ENCODE measurements at regions not wholly inside any gene's neighbourhood (a gene's known extent, or its start where the extent isn't known, plus 50 kb on each side); places are given as distances from the start of the nearest gene placed in this dataset.
"Not testable (repeated sequence)": the region's sequence is repeated elsewhere in the genome, so short reads cannot be mapped to it uniquely, and the experiment has no call there.

DNA sequence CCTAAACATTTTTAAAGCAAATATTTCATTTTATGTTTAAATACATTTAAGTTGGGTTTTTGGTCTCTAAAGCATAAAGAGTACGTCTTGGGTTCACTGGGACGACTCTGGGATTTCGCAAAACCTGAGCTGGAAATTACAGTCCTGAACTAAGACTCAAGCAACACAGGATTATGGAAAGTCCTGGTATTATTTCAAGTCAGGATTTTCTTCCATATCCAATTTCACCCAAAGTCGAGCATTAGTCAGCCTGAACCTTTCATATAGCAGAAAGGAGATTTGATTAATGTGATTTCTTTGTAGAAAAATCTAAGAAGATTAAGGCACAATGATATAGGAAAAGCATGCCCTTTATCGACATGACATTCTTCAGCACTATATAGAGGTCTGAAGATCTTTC lies 100.0 kb downstream of the MTERF1 start:
- no peak for DNase-seq
- WGBS (ENCODE audit: insufficient coverage): no CpG with 5 or more reads among the region's 5 CpGs
- H3K4me3 ChIP-seq (ENCODE audit: low read length): no peak overlapping the region
- no peaks in the 10 kb centered on the region for H3K9me3 ChIP-seq (replicated peaks; ENCODE audit: control insufficient read depth, low read depth, low read length)
- H3K4me1 ChIP-seq (ENCODE audit: control insufficient read depth, insufficient read depth, low read length): no peaks in the 10 kb centered on the region
- H3K27ac ChIP-seq (ENCODE audit: low read length): no peak overlapping the region
- no peaks in the 10 kb centered on the region for H3K27me3 ChIP-seq (ENCODE audit: control insufficient read depth, insufficient read depth, low read length)
- H3K36me3 ChIP-seq (ENCODE audit: control insufficient read depth, insufficient read depth, low read length): no peaks in the 10 kb centered on the region

- H3K27ac ChIP-seq (ENCODE audit: low read length): no peak overlapping the region
- H3K27me3 ChIP-seq (ENCODE audit: control insufficient read depth, insufficient read depth, low read length): no peaks in the 10 kb centered on the region
- DNase-seq: peak; percentile 75
- no peaks in the 10 kb centered on the region for H3K4me1 ChIP-seq (ENCODE audit: control insufficient read depth, insufficient read depth, low read length)
- no CpG with 5 or more reads among the region's 3 CpGs for WGBS (ENCODE audit: insufficient coverage)
- no peaks in the 10 kb centered on the region for H3K36me3 ChIP-seq (ENCODE audit: control insufficient read depth, insufficient read depth, low read length)
- H3K4me3 ChIP-seq (ENCODE audit: low read length): no peak overlapping the region
- H3K9me3 ChIP-seq (replicated peaks; ENCODE audit: control insufficient read depth, low read depth, low read length): no peaks in the 10 kb centered on the region
Observed at GRCh38 chr7:91784469-91784868, 96.0 kb downstream of the MTERF1 start.

DNA sequence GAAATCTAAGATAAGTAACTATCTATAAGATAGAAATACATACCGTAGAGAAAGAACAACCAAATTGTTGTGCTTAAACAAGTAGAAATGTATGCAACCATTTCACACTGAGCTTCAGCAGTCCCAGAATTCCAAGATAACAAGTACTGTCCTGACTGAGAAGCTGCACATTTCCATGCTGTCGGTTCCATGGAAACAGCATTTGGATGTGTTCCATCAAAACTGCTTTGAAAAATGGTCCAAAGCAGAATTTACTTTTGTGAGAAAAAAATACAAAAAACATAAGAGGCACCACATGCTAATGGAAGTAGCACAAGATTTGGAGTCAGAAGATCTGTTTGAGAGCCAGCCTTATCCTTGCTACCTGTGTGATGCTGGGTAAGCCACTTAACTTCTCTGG lies 92.6 kb downstream of the MTERF1 start:
- no CpG with 5 or more reads among the region's 2 CpGs for WGBS (ENCODE audit: insufficient coverage)
- no peaks in the 10 kb centered on the region for H3K4me1 ChIP-seq (ENCODE audit: control insufficient read depth, insufficient read depth, low read length)
- H3K4me3 ChIP-seq (ENCODE audit: low read length): no peak overlapping the region
- H3K27me3 ChIP-seq (ENCODE audit: control insufficient read depth, insufficient read depth, low read length): no peaks in the 10 kb centered on the region
- H3K27ac ChIP-seq (ENCODE audit: low read length): no peak overlapping the region
- no peaks in the 10 kb centered on the region for H3K36me3 ChIP-seq (ENCODE audit: control insufficient read depth, insufficient read depth, low read length)
- DNase-seq: peak; percentile 60
- no peaks in the 10 kb centered on the region for H3K9me3 ChIP-seq (replicated peaks; ENCODE audit: control insufficient read depth, low read depth, low read length)

- no peaks in the 10 kb centered on the region for H3K27me3 ChIP-seq (ENCODE audit: control insufficient read depth, insufficient read depth, low read length)
- WGBS (ENCODE audit: insufficient coverage): no CpG with 5 or more reads among the region's 2 CpGs
- no peak overlapping the region for H3K4me3 ChIP-seq (ENCODE audit: low read length)
- H3K9me3 ChIP-seq (replicated peaks; ENCODE audit: control insufficient read depth, low read depth, low read length): no peaks in the 10 kb centered on the region
- no peak for DNase-seq
- H3K27ac ChIP-seq (ENCODE audit: low read length): no peak overlapping the region
- no peaks in the 10 kb centered on the region for H3K4me1 ChIP-seq (ENCODE audit: control insufficient read depth, insufficient read depth, low read length)
- no peaks in the 10 kb centered on the region for H3K36me3 ChIP-seq (ENCODE audit: control insufficient read depth, insufficient read depth, low read length)
Observed at GRCh38 chr7:91789086-91789485, 91.4 kb downstream of the MTERF1 start.

DNA sequence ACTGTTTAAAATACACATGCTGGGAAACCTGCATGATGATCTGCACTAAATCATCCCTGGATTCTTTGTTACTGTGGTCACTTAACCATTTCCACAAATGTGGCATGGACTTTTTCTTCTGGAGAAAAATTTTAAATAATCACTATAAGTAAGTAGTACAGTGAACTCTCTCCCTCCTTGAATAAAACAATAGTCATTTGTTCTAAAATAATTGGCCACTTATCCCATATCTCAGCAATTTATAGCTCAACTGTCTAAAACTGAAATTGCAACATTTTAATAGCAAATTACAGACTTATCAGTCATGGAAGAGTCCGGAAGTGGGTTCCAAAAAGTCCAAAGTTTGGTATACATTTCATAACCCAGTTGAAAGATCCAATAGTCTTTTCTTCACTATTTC lies 90.9 kb downstream of the MTERF1 start:
- Histone ChIP-seq H3K27me3 (ENCODE audit: control insufficient read depth, insufficient read depth, low read length) (no peaks in the 10 kb centered on the region), H3K4me1 (ENCODE audit: control insufficient read depth, insufficient read depth, low read length) (no peaks in the 10 kb centered on the region), H3K27ac (ENCODE audit: low read length) (no peak overlapping the region), H3K9me3 (replicated peaks; ENCODE audit: control insufficient read depth, low read depth, low read length) (no peaks in the 10 kb centered on the region), H3K36me3 (ENCODE audit: control insufficient read depth, insufficient read depth, low read length) (no peaks in the 10 kb centered on the region), H3K4me3 (ENCODE audit: low read length) (no peak overlapping the region)
- no peak for DNase-seq
- no CpG with 5 or more reads among the region's 1 CpG for WGBS (ENCODE audit: insufficient coverage)

DNA sequence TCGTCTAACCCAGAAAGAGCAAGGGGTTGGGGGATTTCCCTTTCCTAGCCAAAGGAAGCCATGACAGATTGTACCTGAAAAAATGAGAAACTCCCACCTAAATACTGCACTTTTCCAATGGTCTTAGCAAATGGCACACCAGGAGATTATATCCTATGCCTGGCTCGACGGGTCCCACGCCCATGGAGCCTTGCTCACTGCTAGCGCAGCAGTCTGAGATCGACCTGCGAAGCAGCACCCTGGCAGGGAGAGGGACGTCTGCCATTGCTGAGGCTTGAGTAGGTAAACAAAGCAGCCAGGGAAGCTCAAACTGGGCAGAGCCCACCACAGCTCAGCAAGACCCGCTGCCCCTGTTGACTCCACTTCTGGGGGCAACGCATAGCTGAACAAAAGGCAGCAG lies 89.9 kb downstream of the MTERF1 start:
- not testable (repeated sequence) for H3K9me3 ChIP-seq (replicated peaks; ENCODE audit: control insufficient read depth, low read depth, low read length); H3K27me3 ChIP-seq (ENCODE audit: control insufficient read depth, insufficient read depth, low read length); H3K4me1 ChIP-seq (ENCODE audit: control insufficient read depth, insufficient read depth, low read length); H3K4me3 ChIP-seq (ENCODE audit: low read length); H3K36me3 ChIP-seq (ENCODE audit: control insufficient read depth, insufficient read depth, low read length); H3K27ac ChIP-seq (ENCODE audit: low read length); DNase-seq
- 92% methylated on average over 9 of the region's 10 CpGs for WGBS (ENCODE audit: insufficient coverage)

- Histone ChIP-seq H3K4me3 (ENCODE audit: low read length) (no peak overlapping the region), H3K36me3 (ENCODE audit: control insufficient read depth, insufficient read depth, low read length) (no peaks in the 10 kb centered on the region), H3K9me3 (replicated peaks; ENCODE audit: control insufficient read depth, low read depth, low read length) (no peaks in the 10 kb centered on the region), H3K27ac (ENCODE audit: low read length) (no peak overlapping the region), H3K27me3 (ENCODE audit: control insufficient read depth, insufficient read depth, low read length) (no peaks in the 10 kb centered on the region), H3K4me1 (ENCODE audit: control insufficient read depth, insufficient read depth, low read length) (no peaks in the 10 kb centered on the region)
- DNase-seq: no peak
- WGBS (ENCODE audit: insufficient coverage): no CpG with 5 or more reads among the region's 3 CpGs
Observed at GRCh38 chr7:91796122-91796521, 84.4 kb downstream of the MTERF1 start.

- Histone ChIP-seq H3K4me1 (ENCODE audit: control insufficient read depth, insufficient read depth, low read length) (no peaks in the 10 kb centered on the region), H3K27ac (ENCODE audit: low read length) (no peak overlapping the region), H3K36me3 (ENCODE audit: control insufficient read depth, insufficient read depth, low read length) (no peaks in the 10 kb centered on the region), H3K27me3 (ENCODE audit: control insufficient read depth, insufficient read depth, low read length) (no peaks in the 10 kb centered on the region), H3K4me3 (ENCODE audit: low read length) (no peak overlapping the region), H3K9me3 (replicated peaks; ENCODE audit: control insufficient read depth, low read depth, low read length) (no peaks in the 10 kb centered on the region)
- WGBS (ENCODE audit: insufficient coverage): no CpG with 5 or more reads among the region's 3 CpGs
- DNase-seq: no peak
Observed at GRCh38 chr7:91798425-91798824, 82.1 kb downstream of the MTERF1 start.

- H3K4me1 ChIP-seq (ENCODE audit: control insufficient read depth, insufficient read depth, low read length): no peaks in the 10 kb centered on the region
- H3K27ac ChIP-seq (ENCODE audit: low read length): no peak overlapping the region
- 95% methylated on average over 9 of the region's 9 CpGs for WGBS (ENCODE audit: insufficient coverage)
- no peaks in the 10 kb centered on the region for H3K27me3 ChIP-seq (ENCODE audit: control insufficient read depth, insufficient read depth, low read length)
- H3K9me3 ChIP-seq (replicated peaks; ENCODE audit: control insufficient read depth, low read depth, low read length): no peaks in the 10 kb centered on the region
- H3K4me3 ChIP-seq (ENCODE audit: low read length): no peak overlapping the region
- no peak for DNase-seq
- no peaks in the 10 kb centered on the region for H3K36me3 ChIP-seq (ENCODE audit: control insufficient read depth, insufficient read depth, low read length)
Observed at GRCh38 chr7:91800389-91800788, 80.1 kb downstream of the MTERF1 start.

DNA sequence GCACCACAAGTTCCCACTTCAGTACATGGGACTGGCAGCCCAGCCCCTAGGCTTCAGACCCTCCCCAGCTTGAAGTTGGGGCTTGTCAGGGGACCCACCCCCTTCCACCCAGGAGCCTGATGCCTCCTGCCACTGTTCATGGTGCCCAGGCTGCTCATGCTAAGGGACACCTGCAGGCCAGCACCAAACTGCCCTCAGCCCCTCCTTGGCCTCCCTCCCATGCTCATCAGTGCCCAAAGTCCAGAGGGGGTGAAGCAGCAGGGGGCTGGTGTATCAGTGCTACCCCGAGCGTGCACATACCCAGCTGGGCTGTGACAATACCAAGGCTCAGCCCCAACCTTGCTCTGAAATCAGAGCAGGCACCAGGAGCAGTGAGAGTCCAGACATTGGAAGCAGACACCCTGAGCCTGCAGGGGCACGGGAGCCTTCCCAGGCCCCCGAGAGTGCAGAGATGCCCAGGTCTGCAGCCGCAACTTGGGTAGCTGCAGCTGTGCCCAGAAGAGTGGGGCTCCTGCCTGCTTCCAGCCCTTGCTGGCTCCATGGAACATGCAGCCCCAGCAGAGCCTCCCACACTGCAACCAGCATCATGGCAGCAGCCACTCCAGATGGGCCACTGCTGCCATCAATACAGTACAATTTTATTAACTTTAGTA lies 79.0 kb downstream of the MTERF1 start:
- H3K4me1 ChIP-seq (ENCODE audit: control insufficient read depth, insufficient read depth, low read length): no peaks in the 10 kb centered on the region
- no peaks in the 10 kb centered on the region for H3K9me3 ChIP-seq (replicated peaks; ENCODE audit: control insufficient read depth, low read depth, low read length)
- H3K27me3 ChIP-seq (ENCODE audit: control insufficient read depth, insufficient read depth, low read length): no peaks in the 10 kb centered on the region
- WGBS (ENCODE audit: insufficient coverage): 85% methylated on average over 5 of the region's 5 CpGs
- no peak overlapping the region for H3K4me3 ChIP-seq (ENCODE audit: low read length)
- no peak for DNase-seq
- no peak overlapping the region for H3K27ac ChIP-seq (ENCODE audit: low read length)
- no peaks in the 10 kb centered on the region for H3K36me3 ChIP-seq (ENCODE audit: control insufficient read depth, insufficient read depth, low read length)

DNA sequence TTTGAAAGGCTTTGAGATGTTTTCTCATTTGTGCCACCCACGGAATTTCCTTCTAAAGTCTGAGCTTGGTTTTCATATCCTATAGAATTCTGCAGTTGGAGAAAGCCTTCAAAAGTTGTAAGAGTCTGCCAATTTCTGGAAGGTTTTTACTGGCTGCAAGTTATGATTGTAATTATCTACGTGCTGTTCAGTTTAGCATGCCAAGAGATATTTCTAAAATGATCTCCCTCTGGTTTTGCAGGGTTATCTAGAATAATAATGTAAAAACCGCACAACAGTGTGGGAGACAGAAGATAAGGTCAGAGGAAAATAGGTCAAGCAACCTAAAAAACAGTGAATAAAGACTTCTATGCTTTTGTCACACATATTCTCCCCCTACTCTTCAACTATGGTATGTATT lies 69.3 kb downstream of the MTERF1 start:
- H3K36me3 ChIP-seq (ENCODE audit: control insufficient read depth, insufficient read depth, low read length): no peaks in the 10 kb centered on the region
- no peaks in the 10 kb centered on the region for H3K27me3 ChIP-seq (ENCODE audit: control insufficient read depth, insufficient read depth, low read length)
- no peaks in the 10 kb centered on the region for H3K9me3 ChIP-seq (replicated peaks; ENCODE audit: control insufficient read depth, low read depth, low read length)
- WGBS (ENCODE audit: insufficient coverage): no CpG with 5 or more reads among the region's 3 CpGs
- no peak overlapping the region for H3K4me3 ChIP-seq (ENCODE audit: low read length)
- DNase-seq: peak; percentile 19
- H3K4me1 ChIP-seq (ENCODE audit: control insufficient read depth, insufficient read depth, low read length): peaks cover 3% of the 10 kb centered on the region
- H3K27ac ChIP-seq (ENCODE audit: low read length): no peak overlapping the region
